GDM1 (cell line): ENCODE measurements at regions not wholly inside any gene's neighbourhood (a gene's known extent, or its start where the extent isn't known, plus 50 kb on each side); places are given as distances from the start of the nearest gene placed in this dataset.
"Not testable (repeated sequence)": the region's sequence is repeated elsewhere in the genome, so short reads cannot be mapped to it uniquely, and the experiment has no call there.

Experiments
- DNase-seq: peaks from one replicate; lab custom pipeline; 2025; lab: John Stamatoyannopoulos, UW

GRCh38 chrX:4091046-4091760 lies 377.8 kb upstream of the PRKX start:
- no peak for DNase-seq

GRCh38 chrX:4059893-4060292 lies 346.4 kb upstream of the PRKX start:
- no peak for DNase-seq

- DNase-seq: no peak
Measured at GRCh38 chrX:4043951-4044350, 330.5 kb upstream of the PRKX start.

- no peak for DNase-seq
Measured at GRCh38 chrX:4035874-4036273, 322.4 kb upstream of the PRKX start.

- no peak for DNase-seq
Measured at GRCh38 chrX:4028151-4028550, 314.7 kb upstream of the PRKX start.

- DNase-seq: no peak
Measured at GRCh38 chrX:4005281-4005680, 291.8 kb upstream of the PRKX start.

- no peak for DNase-seq
Measured at GRCh38 chrX:4004822-4005221, 291.4 kb upstream of the PRKX start.

GRCh38 chrX:3994315-3994714 lies 280.9 kb upstream of the PRKX start:
- no peak for DNase-seq

- no peak for DNase-seq
Measured at GRCh38 chrX:3990569-3990968, 277.1 kb upstream of the PRKX start.

GRCh38 chrX:3972104-3972858 lies 258.8 kb upstream of the PRKX start:
- DNase-seq: not testable (repeated sequence)

- no peak for DNase-seq
Measured at GRCh38 chrX:3968749-3969148, 255.3 kb upstream of the PRKX start.

GRCh38 chrX:3963980-3964379 lies 250.5 kb upstream of the PRKX start:
- no peak for DNase-seq

- no peak for DNase-seq
Measured at GRCh38 chrX:3962511-3963311, 249.3 kb upstream of the PRKX start.

GRCh38 chrX:3960952-3961351 lies 247.5 kb upstream of the PRKX start:
- DNase-seq: no peak

- DNase-seq: no peak
Measured at GRCh38 chrX:3951859-3952258, 238.4 kb upstream of the PRKX start.

- DNase-seq: no peak
Measured at GRCh38 chrX:3950373-3950772, 236.9 kb upstream of the PRKX start.

GRCh38 chrX:3943965-3944364 lies 230.5 kb upstream of the PRKX start:
- no peak for DNase-seq

GRCh38 chrX:3940000-3940610 lies 226.7 kb upstream of the PRKX start:
- DNase-seq: no peak

- DNase-seq: no peak
Measured at GRCh38 chrX:3938587-3938986, 225.1 kb upstream of the PRKX start.

GRCh38 chrX:3935196-3935595 lies 221.7 kb upstream of the PRKX start:
- DNase-seq: not testable (repeated sequence)

- DNase-seq: not testable (repeated sequence)
Measured at GRCh38 chrX:3920424-3921017, 207.1 kb upstream of the PRKX start.
